ENCODE measurements at regions not wholly inside any gene's neighbourhood (a gene's known extent, or its start where the extent isn't known, plus 50 kb on each side); places are given as distances from the start of the nearest gene placed in this dataset.
A peak's percentile ranks its signal among the peaks of the same experiment; 100 is the strongest.

GRCh38 chr11:70552167-70553150, 154.1 kb downstream of the CTTN start:
- WGBS (ENCODE audit: insufficient coverage): 93% methylated on average over 34 of the region's 34 CpGs

GRCh38 chr11:70555078-70555477, 156.7 kb downstream of the CTTN start:
- no peaks in the 10 kb centered on the region for H3K27me3 ChIP-seq (replicated peaks in 2 of 5; ENCODE audit: control insufficient read depth in 4 of 5, insufficient read depth in 5 of 5, low read length in 4 of 5)
- no peaks in the 10 kb centered on the region for H3K36me3 ChIP-seq (ENCODE audit: control insufficient read depth in 4 of 4, insufficient read depth in 4 of 4, low read length in 3 of 4)
- H3K4me1 ChIP-seq (ENCODE audit: control extremely low read depth in 1 of 4, control insufficient read depth in 4 of 4, insufficient read depth in 4 of 4, low read length in 3 of 4): no peaks in the 10 kb centered on the region
- DNase-seq: no peak
- H3K9me3 ChIP-seq (ENCODE audit: control extremely low read depth in 1 of 5, control insufficient read depth in 4 of 5, insufficient read depth in 2 of 5, low read depth in 1 of 5, low read length in 4 of 5): no peaks in the 10 kb centered on the region
- H3K27ac ChIP-seq (ENCODE audit: insufficient read depth in 1 of 2, low read depth in 1 of 2, low read length in 2 of 2, poor library complexity in 1 of 2, severe bottlenecking in 2 of 2): no peak overlapping the region
- ChIA-PET CTCF (interaction anchor here (1.8 kb wide), 1 partner anchor 13 kb away, joined by 5 read pairs; no protein-coding TSS in a partner anchor), POLR2A (no interaction called here)
- H3K4me3 ChIP-seq (ENCODE audit: control insufficient read depth in 1 of 7, extremely low read depth in 1 of 7, insufficient read depth in 4 of 7, low read depth in 2 of 7, low read length in 6 of 7): no peak overlapping the region
- 100% methylated on average over 1 of the region's 5 CpGs for WGBS (ENCODE audit: insufficient coverage)

More at GRCh38 chr11:70552167-70553150, 154.1 kb downstream of the CTTN start:
- ChIA-PET CTCF (no interaction called here), POLR2A (no interaction called here)
- Histone ChIP-seq H3K4me1 (ENCODE audit: control extremely low read depth in 1 of 4, control insufficient read depth in 4 of 4, insufficient read depth in 4 of 4, low read length in 3 of 4) (no peaks in the 10 kb centered on the region), H3K9me3 (ENCODE audit: control extremely low read depth in 1 of 5, control insufficient read depth in 4 of 5, insufficient read depth in 2 of 5, low read depth in 1 of 5, low read length in 4 of 5) (no peaks in the 10 kb centered on the region), H3K4me3 (ENCODE audit: control insufficient read depth in 1 of 7, extremely low read depth in 1 of 7, insufficient read depth in 4 of 7, low read depth in 2 of 7, low read length in 6 of 7) (no peak overlapping the region), H3K27me3 (replicated peaks in 2 of 5; ENCODE audit: control insufficient read depth in 4 of 5, insufficient read depth in 5 of 5, low read length in 4 of 5) (no peaks in the 10 kb centered on the region), H3K27ac (ENCODE audit: insufficient read depth in 1 of 2, low read depth in 1 of 2, low read length in 2 of 2, poor library complexity in 1 of 2, severe bottlenecking in 2 of 2) (no peak overlapping the region), H3K36me3 (ENCODE audit: control insufficient read depth in 4 of 4, insufficient read depth in 4 of 4, low read length in 3 of 4) (no peaks in the 10 kb centered on the region)
- DNase-seq: no peak

- ChIA-PET POLR2A (no interaction called here), CTCF (interaction anchor here (0.7 to 1.0 kb wide), 2 partner anchors 57 to 199 kb away, joined by 3 read pairs; no protein-coding TSS in a partner anchor)
- peak in 2 of 3 donors; percentile 19 to 34 for DNase-seq
- H3K36me3 ChIP-seq (ENCODE audit: control insufficient read depth in 4 of 4, insufficient read depth in 4 of 4, low read length in 3 of 4): no peaks in the 10 kb centered on the region
- H3K9me3 ChIP-seq (ENCODE audit: control extremely low read depth in 1 of 5, control insufficient read depth in 4 of 5, insufficient read depth in 2 of 5, low read depth in 1 of 5, low read length in 4 of 5): no peaks in the 10 kb centered on the region
- no peaks in the 10 kb centered on the region for H3K4me1 ChIP-seq (ENCODE audit: control extremely low read depth in 1 of 4, control insufficient read depth in 4 of 4, insufficient read depth in 4 of 4, low read length in 3 of 4)
- H3K27me3 ChIP-seq (replicated peaks in 2 of 5; ENCODE audit: control insufficient read depth in 4 of 5, insufficient read depth in 5 of 5, low read length in 4 of 5): no peaks in the 10 kb centered on the region
- H3K27ac ChIP-seq (ENCODE audit: insufficient read depth in 1 of 2, low read depth in 1 of 2, low read length in 2 of 2, poor library complexity in 1 of 2, severe bottlenecking in 2 of 2): no peak overlapping the region
- no peak overlapping the region for H3K4me3 ChIP-seq (ENCODE audit: control insufficient read depth in 1 of 7, extremely low read depth in 1 of 7, insufficient read depth in 4 of 7, low read depth in 2 of 7, low read length in 6 of 7)
- 79% methylated on average over 6 of the region's 8 CpGs for WGBS (ENCODE audit: insufficient coverage)
These were observed 158.8 kb downstream of the CTTN start for GRCh38 chr11:70556884-70557741.

- Histone ChIP-seq H3K4me3 (ENCODE audit: control insufficient read depth in 1 of 7, extremely low read depth in 1 of 7, insufficient read depth in 4 of 7, low read depth in 2 of 7, low read length in 6 of 7) (no peak overlapping the region), H3K36me3 (ENCODE audit: control insufficient read depth in 4 of 4, insufficient read depth in 4 of 4, low read length in 3 of 4) (no peaks in the 10 kb centered on the region), H3K27me3 (replicated peaks in 2 of 5; ENCODE audit: control insufficient read depth in 4 of 5, insufficient read depth in 5 of 5, low read length in 4 of 5) (no peaks in the 10 kb centered on the region), H3K9me3 (ENCODE audit: control extremely low read depth in 1 of 5, control insufficient read depth in 4 of 5, insufficient read depth in 2 of 5, low read depth in 1 of 5, low read length in 4 of 5) (peaks cover 0 to 2% (median 0%) of the 10 kb centered on the region in 5 experiments), H3K27ac (ENCODE audit: insufficient read depth in 1 of 2, low read depth in 1 of 2, low read length in 2 of 2, poor library complexity in 1 of 2, severe bottlenecking in 2 of 2) (no peak overlapping the region), H3K4me1 (ENCODE audit: control extremely low read depth in 1 of 4, control insufficient read depth in 4 of 4, insufficient read depth in 4 of 4, low read length in 3 of 4) (no peaks in the 10 kb centered on the region)
- DNase-seq: no peak
- ChIA-PET POLR2A (no interaction called here), CTCF (interaction anchor here (1.0 to 1.9 kb wide), 2 partner anchors 11 to 198 kb away, joined by 3 to 7 read pairs; no protein-coding TSS in a partner anchor)
- WGBS (ENCODE audit: insufficient coverage): 97% methylated on average over 22 of the region's 27 CpGs
These were observed 159.6 kb downstream of the CTTN start for GRCh38 chr11:70557742-70558485.

GRCh38 chr11:70558681-70559080, 160.4 kb downstream of the CTTN start:
- CTCF ChIA-PET: interaction anchor here (1.9 kb wide), 1 partner anchor 10 kb away, joined by 7 read pairs; no protein-coding TSS in a partner anchor
- Histone ChIP-seq H3K27me3 (replicated peaks in 2 of 5; ENCODE audit: control insufficient read depth in 4 of 5, insufficient read depth in 5 of 5, low read length in 4 of 5) (no peaks in the 10 kb centered on the region), H3K4me3 (ENCODE audit: control insufficient read depth in 1 of 7, extremely low read depth in 1 of 7, insufficient read depth in 4 of 7, low read depth in 2 of 7, low read length in 6 of 7) (no peak overlapping the region), H3K27ac (ENCODE audit: insufficient read depth in 1 of 2, low read depth in 1 of 2, low read length in 2 of 2, poor library complexity in 1 of 2, severe bottlenecking in 2 of 2) (no peak overlapping the region), H3K4me1 (ENCODE audit: control extremely low read depth in 1 of 4, control insufficient read depth in 4 of 4, insufficient read depth in 4 of 4, low read length in 3 of 4) (no peaks in the 10 kb centered on the region), H3K9me3 (ENCODE audit: control extremely low read depth in 1 of 5, control insufficient read depth in 4 of 5, insufficient read depth in 2 of 5, low read depth in 1 of 5, low read length in 4 of 5) (peaks cover 0 to 2% (median 0%) of the 10 kb centered on the region in 5 experiments), H3K36me3 (ENCODE audit: control insufficient read depth in 4 of 4, insufficient read depth in 4 of 4, low read length in 3 of 4) (no peaks in the 10 kb centered on the region)
- DNase-seq: no peak
- POLR2A ChIA-PET: no interaction called here
- WGBS (ENCODE audit: insufficient coverage): 94% methylated on average over 17 of the region's 17 CpGs

GRCh38 chr11:70559516-70559915, 161.2 kb downstream of the CTTN start:
- Histone ChIP-seq H3K36me3 (ENCODE audit: control insufficient read depth in 4 of 4, insufficient read depth in 4 of 4, low read length in 3 of 4) (no peaks in the 10 kb centered on the region), H3K9me3 (ENCODE audit: control extremely low read depth in 1 of 5, control insufficient read depth in 4 of 5, insufficient read depth in 2 of 5, low read depth in 1 of 5, low read length in 4 of 5) (peaks cover 0 to 2% (median 0%) of the 10 kb centered on the region in 5 experiments), H3K27ac (ENCODE audit: insufficient read depth in 1 of 2, low read depth in 1 of 2, low read length in 2 of 2, poor library complexity in 1 of 2, severe bottlenecking in 2 of 2) (no peak overlapping the region), H3K27me3 (replicated peaks in 2 of 5; ENCODE audit: control insufficient read depth in 4 of 5, insufficient read depth in 5 of 5, low read length in 4 of 5) (no peaks in the 10 kb centered on the region), H3K4me1 (ENCODE audit: control extremely low read depth in 1 of 4, control insufficient read depth in 4 of 4, insufficient read depth in 4 of 4, low read length in 3 of 4) (no peaks in the 10 kb centered on the region), H3K4me3 (ENCODE audit: control insufficient read depth in 1 of 7, extremely low read depth in 1 of 7, insufficient read depth in 4 of 7, low read depth in 2 of 7, low read length in 6 of 7) (no peak overlapping the region)
- CTCF ChIA-PET: interaction anchor here (1.9 kb wide), 1 partner anchor 9 kb away, joined by 7 read pairs; no protein-coding TSS in a partner anchor
- no peak for DNase-seq
- POLR2A ChIA-PET: no interaction called here
- WGBS (ENCODE audit: insufficient coverage): 90% methylated on average over 6 of the region's 10 CpGs
